ENCODE measurements at regions not wholly inside any gene's neighbourhood (a gene's known extent, or its start where the extent isn't known, plus 50 kb on each side); places are given as distances from the start of the nearest gene placed in this dataset.

- TF ChIP-seq, protein P1, sequence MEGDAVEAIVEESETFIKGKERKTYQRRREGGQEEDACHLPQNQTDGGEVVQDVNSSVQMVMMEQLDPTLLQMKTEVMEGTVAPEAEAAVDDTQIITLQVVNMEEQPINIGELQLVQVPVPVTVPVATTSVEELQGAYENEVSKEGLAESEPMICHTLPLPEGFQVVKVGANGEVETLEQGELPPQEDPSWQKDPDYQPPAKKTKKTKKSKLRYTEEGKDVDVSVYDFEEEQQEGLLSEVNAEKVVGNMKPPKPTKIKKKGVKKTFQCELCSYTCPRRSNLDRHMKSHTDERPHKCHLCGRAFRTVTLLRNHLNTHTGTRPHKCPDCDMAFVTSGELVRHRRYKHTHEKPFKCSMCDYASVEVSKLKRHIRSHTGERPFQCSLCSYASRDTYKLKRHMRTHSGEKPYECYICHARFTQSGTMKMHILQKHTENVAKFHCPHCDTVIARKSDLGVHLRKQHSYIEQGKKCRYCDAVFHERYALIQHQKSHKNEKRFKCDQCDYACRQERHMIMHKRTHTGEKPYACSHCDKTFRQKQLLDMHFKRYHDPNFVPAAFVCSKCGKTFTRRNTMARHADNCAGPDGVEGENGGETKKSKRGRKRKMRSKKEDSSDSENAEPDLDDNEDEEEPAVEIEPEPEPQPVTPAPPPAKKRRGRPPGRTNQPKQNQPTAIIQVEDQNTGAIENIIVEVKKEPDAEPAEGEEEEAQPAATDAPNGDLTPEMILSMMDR (IDR thresholded peaks at IDR 0.05 in 4 of 5, conservative IDR thresholded peaks at IDR 0.05 in 1 of 5), result no peak
- no peak for TF ChIP-seq POLR2A (IDR thresholded peaks at IDR 0.05)
Observed at GRCh38 chr12:107478881-107479280, 206.7 kb upstream of the PWP1 start.

Data from gastrocnemius medialis (tissue), 4 donors.